HAP-1 (cell line): ENCODE measurements at regions not wholly inside any gene's neighbourhood (a gene's known extent, or its start where the extent isn't known, plus 50 kb on each side); places are given as distances from the start of the nearest gene placed in this dataset.

Experiments used
- DNase-seq, 2 experiments: peaks; one replicate each; pipeline ENCODE4 v3.0.0-alpha.2; 2016 to 2020; ENCODE audit warnings: low spot score in 2 of 2
- H3K27me3 ChIP-seq: fragments of 250-450 bp; sonication (Bioruptor Pico); 2 replicates; pipeline ENCODE4 v1.5.1; 2020; ENCODE audit warnings: low read depth, mild to moderate bottlenecking, moderate library complexity
- H3K36me3 ChIP-seq: fragments of 250-450 bp; sonication (Bioruptor Pico); replicated peaks from 2 replicates; pipeline ENCODE4 v1.5.1; 2020; ENCODE audit warnings: mild to moderate bottlenecking
- H3K4me1 ChIP-seq: fragments of 250-450 bp; sonication (Bioruptor Pico); 2 replicates; pipeline ENCODE4 v1.5.1; 2020; ENCODE audit warnings: mild to moderate bottlenecking
- H3K4me3 ChIP-seq: fragments of 250-450 bp; sonication (Bioruptor Pico); 2 replicates; pipeline ENCODE4 v1.5.1; 2020; ENCODE audit warnings: mild to moderate bottlenecking, moderate library complexity
- H3K9me3 ChIP-seq: fragments of 250-450 bp; sonication (Bioruptor Pico); 2 replicates; pipeline ENCODE4 v1.5.1; 2020; ENCODE audit warnings: mild to moderate bottlenecking, moderate library complexity
- in situ Hi-C: fragments of 300-500 bp; cut with MboI; formaldehyde crosslinking; loops from 3 replicates; pipeline ENCODE4 v1.14.3; 2020; ENCODE audit warnings: low sequenced_read_pairs, inconsistent platforms, mixed read lengths

DNA sequence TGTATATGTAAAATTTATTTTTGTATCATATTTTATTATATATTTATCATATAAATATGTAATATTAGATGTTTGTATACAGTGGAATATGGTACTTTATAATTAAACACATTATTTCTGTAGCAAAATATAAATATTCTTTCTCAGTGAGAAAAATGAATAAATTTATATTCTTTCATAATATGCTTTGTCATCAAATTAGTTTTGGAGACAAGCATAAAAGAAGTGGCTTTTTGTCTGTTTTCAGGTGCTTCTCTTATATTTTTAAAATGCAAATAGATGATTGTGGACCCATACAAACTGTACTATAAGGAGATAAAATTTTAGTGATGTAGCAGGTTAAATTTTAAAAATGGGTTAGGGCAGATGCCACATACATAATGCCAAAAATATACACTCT is 222.4 kb upstream of the CNTN5 start:
- Histone ChIP-seq H3K4me1 (no peaks in the 10 kb centered on the region), H3K27me3 (no peaks in the 10 kb centered on the region), H3K4me3 (no peak overlapping the region), H3K36me3 (no peaks in the 10 kb centered on the region), H3K9me3 (no peaks in the 10 kb centered on the region)
- no peak for DNase-seq
- in situ Hi-C loops = no loop called here

GRCh38 chr11:98800696-98801095 is 220.1 kb upstream of the CNTN5 start:
- in situ Hi-C loops = no loop called here
- Histone ChIP-seq H3K4me1 (no peaks in the 10 kb centered on the region), H3K4me3 (no peak overlapping the region), H3K27me3 (no peaks in the 10 kb centered on the region), H3K9me3 (no peaks in the 10 kb centered on the region), H3K36me3 (no peaks in the 10 kb centered on the region)
- DNase-seq = no peak

DNA sequence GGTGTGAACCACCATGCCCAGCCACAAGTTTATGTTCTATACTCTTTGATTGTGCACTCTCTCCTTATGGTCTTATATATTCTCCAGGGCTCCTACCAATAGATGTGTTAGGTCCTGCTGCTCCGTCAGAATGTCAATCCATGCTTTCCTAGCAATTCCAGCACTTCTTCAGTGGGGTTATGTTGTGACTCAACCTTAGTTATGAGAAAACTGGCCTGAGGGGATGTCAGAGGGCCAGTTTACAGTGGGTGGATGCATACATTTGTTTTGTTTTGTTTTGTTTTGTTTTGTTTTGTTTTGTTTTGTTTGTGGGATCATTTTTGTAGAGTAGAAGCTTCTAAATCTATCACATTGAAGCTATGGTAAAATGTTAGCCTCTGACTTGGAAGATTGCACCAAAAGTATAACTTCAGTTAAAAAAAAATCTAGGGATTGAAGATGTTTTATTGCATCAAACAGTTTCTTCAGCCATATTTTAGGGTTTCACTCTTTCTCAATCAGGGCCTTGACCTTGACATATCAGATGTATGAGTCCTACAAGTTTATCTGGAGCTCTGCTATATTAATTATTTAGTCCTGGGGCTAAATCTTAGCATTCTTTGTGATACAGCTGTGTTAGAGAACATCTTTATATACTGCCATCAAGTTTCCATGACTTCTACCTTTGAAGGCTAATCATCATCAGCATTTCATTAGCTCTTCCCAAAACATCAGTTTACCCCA is 191.6 kb upstream of the CNTN5 start:
- no peak for DNase-seq
- Histone ChIP-seq H3K9me3 (no peaks in the 10 kb centered on the region), H3K36me3 (no peaks in the 10 kb centered on the region), H3K27me3 (no peaks in the 10 kb centered on the region), H3K4me3 (no peak overlapping the region), H3K4me1 (no peaks in the 10 kb centered on the region; the same call in 1 of the 2 replicates)
- in situ Hi-C loops = no loop called here

DNA sequence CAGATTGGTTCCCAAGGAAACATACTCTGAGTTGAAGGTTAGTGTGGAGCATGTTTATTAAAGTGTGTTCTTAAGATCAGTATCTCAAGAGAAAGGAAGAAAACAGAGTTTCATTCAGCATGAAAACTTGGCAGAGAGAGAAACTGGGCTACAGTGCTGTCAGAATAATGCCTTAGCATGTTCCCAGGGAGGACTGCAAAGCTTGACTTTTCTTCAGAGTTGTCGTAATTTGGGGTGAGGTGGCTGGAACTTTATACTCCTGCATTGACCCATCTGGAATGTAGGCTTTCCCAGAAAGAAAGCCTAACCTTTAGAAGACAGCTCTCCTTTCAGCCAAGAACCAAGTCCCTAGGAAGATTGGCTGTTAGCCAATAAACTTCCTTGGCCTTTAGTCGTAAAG is 190.8 kb upstream of the CNTN5 start:
- DNase-seq = no peak
- H3K4me1 ChIP-seq = no peaks in the 10 kb centered on the region; the same call in 1 of the 2 replicates
- no peaks in the 10 kb centered on the region for H3K9me3 ChIP-seq
- no peak overlapping the region for H3K4me3 ChIP-seq
- no peaks in the 10 kb centered on the region for H3K36me3 ChIP-seq
- no peaks in the 10 kb centered on the region for H3K27me3 ChIP-seq
- in situ Hi-C loops = no loop called here

- DNase-seq = no peak
- no peaks in the 10 kb centered on the region for H3K9me3 ChIP-seq
- no peaks in the 10 kb centered on the region for H3K4me1 ChIP-seq
- in situ Hi-C loops = no loop called here
- no peaks in the 10 kb centered on the region for H3K27me3 ChIP-seq
- H3K36me3 ChIP-seq = no peaks in the 10 kb centered on the region
- H3K4me3 ChIP-seq = no peak overlapping the region
These were observed 186.0 kb upstream of the CNTN5 start for GRCh38 chr11:98834776-98835175.

- no peaks in the 10 kb centered on the region for H3K9me3 ChIP-seq
- no peak for DNase-seq
- no peaks in the 10 kb centered on the region for H3K36me3 ChIP-seq
- no peak overlapping the region for H3K4me3 ChIP-seq
- in situ Hi-C loops = no loop called here
- no peaks in the 10 kb centered on the region for H3K4me1 ChIP-seq
- no peaks in the 10 kb centered on the region for H3K27me3 ChIP-seq
These were observed 185.4 kb upstream of the CNTN5 start for GRCh38 chr11:98835335-98835734.

GRCh38 chr11:98836156-98836555 is 184.6 kb upstream of the CNTN5 start:
- no peaks in the 10 kb centered on the region for H3K9me3 ChIP-seq
- in situ Hi-C loops = no loop called here
- no peaks in the 10 kb centered on the region for H3K4me1 ChIP-seq

DNA sequence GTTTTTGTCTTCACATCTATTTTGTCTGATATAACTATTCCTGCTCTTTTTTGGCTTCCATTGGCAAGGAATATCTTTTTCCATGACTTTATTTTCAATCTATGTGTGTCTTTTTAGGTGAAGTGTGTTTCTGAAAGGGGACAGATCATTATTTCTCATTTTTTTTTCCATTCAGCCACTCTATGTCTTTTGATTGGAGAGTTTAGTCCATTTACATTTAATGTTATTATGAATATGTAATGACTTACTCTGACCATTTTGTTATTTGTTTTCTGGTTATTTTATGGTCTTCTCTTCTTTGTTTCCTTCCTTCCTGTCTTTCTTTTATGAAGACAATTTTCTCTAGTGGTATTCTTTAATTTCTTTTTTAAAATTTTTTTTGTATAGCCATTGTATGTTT is 178.6 kb upstream of the CNTN5 start:
- Histone ChIP-seq H3K4me3 (no peak overlapping the region), H3K27me3 (no peaks in the 10 kb centered on the region), H3K9me3 (no peaks in the 10 kb centered on the region), H3K36me3 (no peaks in the 10 kb centered on the region), H3K4me1 (no peaks in the 10 kb centered on the region)
- in situ Hi-C loops = no loop called here
- no peak for DNase-seq

More at GRCh38 chr11:98836156-98836555, 184.6 kb upstream of the CNTN5 start:
- Histone ChIP-seq H3K36me3 (no peaks in the 10 kb centered on the region), H3K4me3 (no peak overlapping the region), H3K27me3 (no peaks in the 10 kb centered on the region)
- DNase-seq = no peak

DNA sequence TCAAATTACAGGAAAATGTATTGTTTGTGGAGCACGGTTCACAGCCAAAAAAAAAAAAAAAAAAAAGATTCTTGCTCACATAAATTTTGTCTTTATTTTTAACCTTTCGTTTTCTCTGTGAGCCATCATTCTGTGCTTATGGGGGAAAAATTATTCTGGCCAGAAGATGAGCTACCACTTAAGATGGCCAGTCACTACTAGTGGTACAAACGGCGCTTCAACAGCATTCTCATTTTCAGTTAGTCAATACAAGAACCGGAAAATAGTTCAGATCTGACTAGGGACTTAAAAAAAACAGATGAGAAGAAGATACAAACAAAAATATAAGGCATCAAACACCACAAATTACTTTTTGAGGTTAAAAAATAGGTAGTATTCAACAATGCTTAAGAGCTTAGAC is 158.6 kb upstream of the CNTN5 start:
- Histone ChIP-seq H3K4me1 (no peaks in the 10 kb centered on the region), H3K36me3 (no peaks in the 10 kb centered on the region), H3K9me3 (no peaks in the 10 kb centered on the region), H3K27me3 (no peaks in the 10 kb centered on the region), H3K4me3 (no peak overlapping the region)
- in situ Hi-C loops = no loop called here
- DNase-seq = no peak

- Histone ChIP-seq H3K4me1 (no peaks in the 10 kb centered on the region), H3K9me3 (no peaks in the 10 kb centered on the region), H3K4me3 (no peak overlapping the region), H3K27me3 (no peaks in the 10 kb centered on the region), H3K36me3 (no peaks in the 10 kb centered on the region)
- in situ Hi-C loops = no loop called here
- DNase-seq = no peak
These were observed 149.1 kb upstream of the CNTN5 start for GRCh38 chr11:98871690-98872089.

DNA sequence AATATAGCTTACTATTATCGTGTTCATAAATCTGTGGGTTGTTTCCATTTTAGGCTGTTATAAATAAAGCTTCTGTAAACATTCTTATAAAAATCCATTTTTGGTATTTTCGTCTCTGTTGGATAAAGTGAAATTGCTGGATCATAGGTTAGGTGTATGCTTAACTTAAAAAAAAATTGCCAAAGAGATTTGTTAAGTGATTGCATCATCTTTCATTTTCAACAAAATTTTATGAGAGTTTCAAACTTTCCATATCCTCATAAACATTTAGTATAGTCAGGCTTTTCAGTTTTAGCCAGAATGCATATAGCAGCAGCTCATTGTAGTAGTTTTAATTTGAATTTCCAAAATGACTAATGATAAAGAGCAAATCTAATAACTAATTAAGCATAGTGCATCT is 146.7 kb upstream of the CNTN5 start:
- no peak for DNase-seq
- H3K4me3 ChIP-seq = no peak overlapping the region
- no peaks in the 10 kb centered on the region for H3K27me3 ChIP-seq
- H3K4me1 ChIP-seq = no peaks in the 10 kb centered on the region
- no peaks in the 10 kb centered on the region for H3K36me3 ChIP-seq
- in situ Hi-C loops = no loop called here
- H3K9me3 ChIP-seq = no peaks in the 10 kb centered on the region

- H3K36me3 ChIP-seq = no peaks in the 10 kb centered on the region
- H3K4me3 ChIP-seq = no peak overlapping the region
- H3K27me3 ChIP-seq = no peaks in the 10 kb centered on the region
- no peaks in the 10 kb centered on the region for H3K9me3 ChIP-seq
- in situ Hi-C loops = no loop called here
- DNase-seq = no peak
- no peaks in the 10 kb centered on the region for H3K4me1 ChIP-seq
These were observed 124.8 kb upstream of the CNTN5 start for GRCh38 chr11:98895936-98896335.

DNA sequence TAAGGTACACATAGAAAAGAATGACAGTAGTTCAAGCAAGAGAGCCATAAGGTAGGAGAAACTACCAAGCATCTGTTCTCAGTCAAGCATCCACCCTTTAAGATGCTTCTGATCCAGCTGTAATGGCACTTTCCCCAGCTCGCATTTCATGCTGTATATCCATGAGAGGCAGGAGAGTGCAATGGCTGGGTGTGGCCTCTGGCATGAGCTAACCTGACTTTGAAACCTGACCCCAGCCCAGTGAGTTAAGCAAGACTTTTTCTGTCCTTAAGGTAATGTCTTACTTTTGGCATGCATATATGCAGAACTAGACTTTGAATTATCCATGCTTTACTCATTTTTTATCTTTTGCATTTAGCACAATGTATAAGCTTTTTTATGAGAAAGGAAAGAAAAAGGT is 79.8 kb upstream of the CNTN5 start:
- Histone ChIP-seq H3K27me3 (no peaks in the 10 kb centered on the region), H3K4me1 (no peaks in the 10 kb centered on the region), H3K36me3 (no peaks in the 10 kb centered on the region), H3K9me3 (no peaks in the 10 kb centered on the region), H3K4me3 (no peak overlapping the region)
- DNase-seq = no peak
- in situ Hi-C loops = no loop called here

DNA sequence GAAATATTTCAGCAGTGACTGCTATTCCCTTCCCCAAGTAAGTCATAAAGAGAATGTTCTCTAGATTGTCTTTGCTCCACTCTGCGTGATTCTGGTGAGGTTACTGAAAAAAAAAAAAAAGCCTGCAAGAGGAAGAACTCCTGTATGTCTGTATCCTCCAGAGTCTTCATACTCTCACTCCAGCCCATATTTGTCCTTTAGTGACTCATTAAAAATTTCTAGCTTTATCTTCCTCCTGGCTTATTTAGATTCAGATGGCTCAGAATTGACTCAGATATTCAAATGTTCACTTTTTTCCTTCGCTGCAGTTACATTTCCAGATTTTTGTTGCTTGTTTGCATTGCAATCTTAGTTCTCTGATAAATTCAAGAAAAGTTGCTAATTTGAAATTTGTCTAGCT is 76.3 kb upstream of the CNTN5 start:
- in situ Hi-C loops = no loop called here
- no peaks in the 10 kb centered on the region for H3K9me3 ChIP-seq
- no peaks in the 10 kb centered on the region for H3K36me3 ChIP-seq
- H3K4me3 ChIP-seq = no peak overlapping the region
- H3K27me3 ChIP-seq = no peaks in the 10 kb centered on the region
- H3K4me1 ChIP-seq = no peaks in the 10 kb centered on the region
- DNase-seq = no peak

DNA sequence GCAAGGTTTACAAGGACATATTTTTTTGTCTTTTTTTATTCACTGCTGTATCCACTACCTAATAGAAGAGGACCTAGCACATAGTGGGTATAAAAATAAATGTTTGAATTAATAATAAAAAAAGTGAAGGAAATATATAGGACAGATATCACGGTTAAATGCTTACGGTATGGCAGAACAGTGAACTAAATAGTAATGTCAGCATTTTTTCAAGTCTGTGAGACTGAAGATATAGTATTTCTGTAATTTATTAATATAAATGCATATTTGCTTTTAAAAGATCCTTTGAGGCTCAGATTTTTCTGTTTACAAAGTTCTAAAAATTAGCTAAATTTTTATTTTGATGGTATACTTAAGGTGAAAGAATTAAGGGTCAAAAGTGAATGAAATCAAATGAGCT is 68.6 kb upstream of the CNTN5 start:
- in situ Hi-C loops = no loop called here
- no peak overlapping the region for H3K4me3 ChIP-seq
- H3K27me3 ChIP-seq = no peaks in the 10 kb centered on the region
- no peaks in the 10 kb centered on the region for H3K36me3 ChIP-seq
- no peaks in the 10 kb centered on the region for H3K4me1 ChIP-seq
- no peak for DNase-seq
- no peaks in the 10 kb centered on the region for H3K9me3 ChIP-seq
